Small intestine (tissue), 7 donors: ENCODE measurements at regions not wholly inside any gene's neighbourhood (a gene's known extent, or its start where the extent isn't known, plus 50 kb on each side); places are given as distances from the start of the nearest gene placed in this dataset.
"Not testable (repeated sequence)": the region's sequence is repeated elsewhere in the genome, so short reads cannot be mapped to it uniquely, and the experiment has no call there.

Source experiments
- DNase-seq, 2 donors: peaks; one replicate each; pipeline versions ENCODE4 v3.0.0 to v3.0.0-alpha.2; 2013
- FAIRE-seq: peaks from 2 replicates; lab custom pipeline; 2012; peaks lifted over from hg19 to GRCh38; lab: Jason Lieb, UNC
- H3K27ac ChIP-seq, 3 donors: one replicate each; pipeline ENCODE4 v1.5.1; 2013; ENCODE audit warnings: low read length in 2 of 3, mild to moderate bottlenecking in 2 of 3, control low read depth in 1 of 3, inconsistent platforms in 1 of 3, low read depth in 1 of 3, moderate library complexity in 1 of 3
- H3K27me3 ChIP-seq, 3 donors: one replicate each; pipeline ENCODE4 v1.6.1; 2013; ENCODE audit warnings: low read length in 3 of 3, inconsistent platforms in 1 of 3; ENCODE audit not compliant: control insufficient read depth in 3 of 3, insufficient read depth in 3 of 3
- H3K36me3 ChIP-seq, 3 donors: one replicate each; pipeline ENCODE4 v1.6.1; 2013; ENCODE audit warnings: low read length in 3 of 3, inconsistent platforms in 1 of 3, low read depth in 1 of 3, mild to moderate bottlenecking in 1 of 3, moderate library complexity in 1 of 3; ENCODE audit not compliant: control insufficient read depth in 3 of 3, insufficient read depth in 2 of 3
- H3K4me1 ChIP-seq, 3 donors: one replicate each; pipeline ENCODE4 v1.6.1; 2013; ENCODE audit warnings: low read length in 2 of 3, inconsistent platforms in 1 of 3, low read depth in 1 of 3, mild to moderate bottlenecking in 1 of 3, moderate library complexity in 1 of 3; ENCODE audit not compliant: control insufficient read depth in 3 of 3, insufficient read depth in 2 of 3
- H3K4me3 ChIP-seq, 3 donors: one replicate each; pipeline ENCODE4 v1.5.1; 2013; ENCODE audit warnings: low read length in 3 of 3, control low read depth in 1 of 3, inconsistent platforms in 1 of 3, low read depth in 1 of 3, mild to moderate bottlenecking in 1 of 3, moderate library complexity in 1 of 3
- H3K9me3 ChIP-seq, 2 donors: one replicate each; pipeline ENCODE4 v1.6.1; 2013; ENCODE audit warnings: low read depth in 1 of 2, low read length in 1 of 2; ENCODE audit not compliant: control insufficient read depth in 2 of 2, insufficient read depth in 1 of 2
- WGBS, 3 donors: extraction: QIAGEN DNeasy Blood & Tissue Kit; methylation state at CpG; one replicate each; pipeline ENCODE4 v1.1.7; 2013; 5-methylcytosine and 5-hydroxymethylcytosine counted together
- donor health status: healthy with polysubstance abuse.
- donor health status: control.
- donor health status: control.
- donor health status: Bipolar disorder and iron deficiency.
- donor health status: healthy.

GRCh38 chr4:64899563-64899962 lies 490.3 kb upstream of the TECRL start:
- H3K36me3 ChIP-seq, result no peaks in the 10 kb centered on the region
- H3K4me3 ChIP-seq, result no peak overlapping the region
- no peak for DNase-seq
- H3K27ac ChIP-seq, result no peak overlapping the region
- H3K9me3 ChIP-seq, result no peaks in the 10 kb centered on the region
- no peak for FAIRE-seq
- H3K4me1 ChIP-seq, result no peaks in the 10 kb centered on the region
- H3K27me3 ChIP-seq, result no peaks in the 10 kb centered on the region

GRCh38 chr4:64899030-64899429 lies 489.8 kb upstream of the TECRL start:
- not testable (repeated sequence) for H3K36me3 ChIP-seq, FAIRE-seq, H3K27me3 ChIP-seq, H3K9me3 ChIP-seq, DNase-seq, H3K4me3 ChIP-seq, H3K27ac ChIP-seq, H3K4me1 ChIP-seq
- WGBS, 3 donors, result 90 to 97% (median 93%) methylated on average over 1 of the region's 2 CpGs

GRCh38 chr4:64897683-64898082 lies 488.4 kb upstream of the TECRL start:
- FAIRE-seq, result no peak
- H3K36me3 ChIP-seq, result no peaks in the 10 kb centered on the region
- 71 to 80% (median 79%) methylated on average over 4 of the region's 4 CpGs for WGBS, 3 donors

GRCh38 chr4:64895031-64895430 lies 485.8 kb upstream of the TECRL start:
- DNase-seq, result no peak
- H3K27me3 ChIP-seq, result no peaks in the 10 kb centered on the region
- H3K4me1 ChIP-seq, result no peaks in the 10 kb centered on the region
- no peak overlapping the region for H3K27ac ChIP-seq
- H3K9me3 ChIP-seq, result no peaks in the 10 kb centered on the region
- no peak for FAIRE-seq
- no peak overlapping the region for H3K4me3 ChIP-seq
- no peaks in the 10 kb centered on the region for H3K36me3 ChIP-seq

More at GRCh38 chr4:64897683-64898082, 488.4 kb upstream of the TECRL start:
- Histone ChIP-seq H3K27me3 (no peaks in the 10 kb centered on the region), H3K4me1 (no peaks in the 10 kb centered on the region), H3K9me3 (no peaks in the 10 kb centered on the region), H3K27ac (no peak overlapping the region), H3K4me3 (no peak overlapping the region)
- DNase-seq, result no peak

GRCh38 chr4:64893205-64893604 lies 484.0 kb upstream of the TECRL start:
- Histone ChIP-seq H3K27me3 (no peaks in the 10 kb centered on the region), H3K27ac (no peak overlapping the region), H3K36me3 (no peaks in the 10 kb centered on the region), H3K4me1 (no peaks in the 10 kb centered on the region), H3K4me3 (no peak overlapping the region), H3K9me3 (no peaks in the 10 kb centered on the region)
- DNase-seq (no peak), FAIRE-seq (no peak)
- 24 to 36% (median 34%) methylated on average over 5 of the region's 5 CpGs for WGBS, 3 donors

- no peaks in the 10 kb centered on the region for H3K36me3 ChIP-seq
- H3K4me3 ChIP-seq, result no peak overlapping the region
- no peaks in the 10 kb centered on the region for H3K4me1 ChIP-seq
- DNase-seq, result no peak
- no peaks in the 10 kb centered on the region for H3K9me3 ChIP-seq
- H3K27me3 ChIP-seq, result no peaks in the 10 kb centered on the region
- WGBS, 3 donors, result 61 to 67% (median 66%) methylated on average over 5 of the region's 5 CpGs
- H3K27ac ChIP-seq, result no peak overlapping the region
- no peak for FAIRE-seq
These were observed 480.8 kb upstream of the TECRL start for GRCh38 chr4:64889906-64890610.

GRCh38 chr4:64883087-64883807 lies 474.0 kb upstream of the TECRL start:
- FAIRE-seq (no peak), DNase-seq (no peak)
- 56 to 68% (median 68%) methylated on average over 5 of the region's 5 CpGs for WGBS, 3 donors
- Histone ChIP-seq H3K36me3 (no peaks in the 10 kb centered on the region), H3K27ac (no peak overlapping the region), H3K9me3 (no peaks in the 10 kb centered on the region), H3K4me1 (no peaks in the 10 kb centered on the region), H3K4me3 (no peak overlapping the region), H3K27me3 (no peaks in the 10 kb centered on the region)

GRCh38 chr4:64882311-64883086 lies 473.2 kb upstream of the TECRL start:
- Histone ChIP-seq H3K27me3 (no peaks in the 10 kb centered on the region), H3K27ac (no peak overlapping the region), H3K4me3 (no peak overlapping the region), H3K36me3 (no peaks in the 10 kb centered on the region), H3K9me3 (no peaks in the 10 kb centered on the region), H3K4me1 (no peaks in the 10 kb centered on the region)
- no peak for DNase-seq
- no peak for FAIRE-seq
- WGBS, 3 donors, result 48 to 64% (median 48%) methylated on average over 2 of the region's 2 CpGs
